GM18499 (cell line): ENCODE measurements at regions not wholly inside any gene's neighbourhood (a gene's known extent, or its start where the extent isn't known, plus 50 kb on each side); places are given as distances from the start of the nearest gene placed in this dataset.

Experiments used
- ATAC-seq: cut with Tn5 transposase; IDR thresholded peaks from one replicate; pipeline ENCODE4 v1.9.1; 2021; ENCODE audit warnings: moderate number of reproducible peaks; ENCODE audit not compliant: insufficient read depth, unreplicated experiment

- no peak for ATAC-seq
Observed at GRCh38 chr10:29131952-29132547, 156.8 kb upstream of the LYZL1 start.

GRCh38 chr10:29132551-29133111, 156.2 kb upstream of the LYZL1 start:
- no peak for ATAC-seq

GRCh38 chr10:29135337-29135736, 153.5 kb upstream of the LYZL1 start:
- ATAC-seq: no peak

GRCh38 chr10:29136411-29136810, 152.5 kb upstream of the LYZL1 start:
- no peak for ATAC-seq

- ATAC-seq: no peak
Observed at GRCh38 chr10:29140151-29140550, 148.7 kb upstream of the LYZL1 start.

- no peak for ATAC-seq
Observed at GRCh38 chr10:29140991-29141390, 147.9 kb upstream of the LYZL1 start.

- no peak for ATAC-seq
Observed at GRCh38 chr10:29141761-29142160, 147.1 kb upstream of the LYZL1 start.

- no peak for ATAC-seq
Observed at GRCh38 chr10:29142516-29143314, 146.2 kb upstream of the LYZL1 start.

GRCh38 chr10:29144126-29144525, 144.7 kb upstream of the LYZL1 start:
- no peak for ATAC-seq

GRCh38 chr10:29146311-29147100, 142.4 kb upstream of the LYZL1 start:
- ATAC-seq: no peak

GRCh38 chr10:29150010-29150409, 138.9 kb upstream of the LYZL1 start:
- ATAC-seq: no peak

GRCh38 chr10:29151005-29151404, 137.9 kb upstream of the LYZL1 start:
- ATAC-seq: no peak

- no peak for ATAC-seq
Observed at GRCh38 chr10:29157321-29157720, 131.5 kb upstream of the LYZL1 start.

GRCh38 chr10:29158066-29158465, 130.8 kb upstream of the LYZL1 start:
- ATAC-seq: no peak

- ATAC-seq: no peak
Observed at GRCh38 chr10:29160150-29160617, 128.7 kb upstream of the LYZL1 start.

GRCh38 chr10:29163746-29164145, 125.1 kb upstream of the LYZL1 start:
- no peak for ATAC-seq

GRCh38 chr10:29166713-29167112, 122.2 kb upstream of the LYZL1 start:
- ATAC-seq: no peak

GRCh38 chr10:29169021-29169420, 119.8 kb upstream of the LYZL1 start:
- no peak for ATAC-seq

- no peak for ATAC-seq
Observed at GRCh38 chr10:29171717-29172116, 117.2 kb upstream of the LYZL1 start.

GRCh38 chr10:29174389-29174788, 114.5 kb upstream of the LYZL1 start:
- ATAC-seq: no peak
